GM23338 (cell line): ENCODE measurements at regions not wholly inside any gene's neighbourhood (a gene's known extent, or its start where the extent isn't known, plus 50 kb on each side); places are given as distances from the start of the nearest gene placed in this dataset.
"Not testable (repeated sequence)": the region's sequence is repeated elsewhere in the genome, so short reads cannot be mapped to it uniquely, and the experiment has no call there.

Experiments used
- ATAC-seq: fragments of 200-7000 bp; cut with Tn5 transposase; 3 replicates; pipeline ENCODE4 v1.9.1; 2020
- DNase-seq: peaks from one replicate; pipeline ENCODE4 v3.0.0-alpha.2; 2015; ENCODE audit warnings: low spot score
- H2AFZ ChIP-seq: fragments of 200-600 bp; sonication (generic); 2 replicates; pipeline ENCODE4 v1.8.0; 2016; ENCODE audit warnings: antibody characterized with exemption, mild to moderate bottlenecking, moderate library complexity
- H3F3A ChIP-seq: fragments of 200-600 bp; sonication (generic); replicated peaks from 2 replicates; pipeline ENCODE4 v1.8.0; 2017; ENCODE audit warnings: antibody characterized with exemption, mixed run types, low read depth
- H3K27ac ChIP-seq: fragments of 200-600 bp; sonication (generic); 2 replicates; pipeline ENCODE4 v1.6.1; 2016; ENCODE audit warnings: low read depth
- H3K27me3 ChIP-seq: fragments of 200-600 bp; sonication (generic); 2 replicates; pipeline ENCODE4 v1.8.0; 2016; ENCODE audit warnings: mild to moderate bottlenecking, mixed run types, moderate library complexity; ENCODE audit not compliant: insufficient read depth
- H3K36me3 ChIP-seq: fragments of 200-600 bp; sonication (generic); 2 replicates; pipeline ENCODE4 v1.8.0; 2016; ENCODE audit warnings: mild to moderate bottlenecking; ENCODE audit not compliant: insufficient read depth
- H3K4me1 ChIP-seq: fragments of 200-600 bp; sonication (generic); 2 replicates; pipeline ENCODE4 v1.8.0; 2016; ENCODE audit warnings: mild to moderate bottlenecking, moderate library complexity; ENCODE audit not compliant: insufficient read depth
- H3K4me2 ChIP-seq: fragments of 200-600 bp; sonication (generic); 2 replicates; pipeline ENCODE4 v1.7.1; 2017; ENCODE audit warnings: mixed run types
- H3K4me3 ChIP-seq: fragments of 200-600 bp; sonication (generic); 2 replicates; pipeline ENCODE4 v1.6.1; 2016; ENCODE audit warnings: mixed run types
- H3K79me2 ChIP-seq: fragments of 200-600 bp; sonication (generic); replicated peaks from 2 replicates; pipeline ENCODE4 v1.8.0; 2017; ENCODE audit warnings: mild to moderate bottlenecking; ENCODE audit not compliant: insufficient read depth
- H3K9me2 ChIP-seq: fragments of 200-600 bp; sonication (generic); 2 replicates; pipeline ENCODE4 v1.8.0; 2017; ENCODE audit not compliant: insufficient read depth
- H4K20me1 ChIP-seq: fragments of 200-600 bp; sonication (generic); replicated peaks from 2 replicates; pipeline ENCODE4 v1.8.0; 2017; ENCODE audit warnings: mild to moderate bottlenecking; ENCODE audit not compliant: insufficient read depth
- H3K27ac Mint-ChIP-seq: 2 replicates; pipeline ENCODE4 v1.8.0; 2020; ENCODE audit warnings: inconsistent platforms, mild to moderate bottlenecking, moderate library complexity, mixed read lengths
- H3K27me3 Mint-ChIP-seq: 3 replicates; pipeline ENCODE4 v1.8.0; 2022; ENCODE audit warnings: low read depth, mild to moderate bottlenecking, moderate library complexity, mixed read lengths, inconsistent platforms; ENCODE audit not compliant: insufficient read depth, poor library complexity
- H3K36me3 Mint-ChIP-seq: 3 replicates; pipeline ENCODE4 v1.8.0; 2021; ENCODE audit warnings: low read depth, mild to moderate bottlenecking, inconsistent platforms, moderate library complexity, mixed read lengths
- H3K4me1 Mint-ChIP-seq: 3 replicates; pipeline ENCODE4 v1.8.0; 2020; ENCODE audit warnings: mild to moderate bottlenecking, inconsistent platforms, mixed read lengths
- H3K4me3 Mint-ChIP-seq: 3 replicates; pipeline ENCODE4 v1.8.0; 2021; ENCODE audit warnings: moderate library complexity, mild to moderate bottlenecking, inconsistent platforms, mixed read lengths
- H3K9me3 Mint-ChIP-seq: 3 replicates; pipeline ENCODE4 v1.8.0; 2020; ENCODE audit warnings: moderate library complexity, mild to moderate bottlenecking, inconsistent platforms, mixed read lengths
- EZH2 ChIP-seq: fragments of 200-600 bp; sonication (generic); IDR thresholded peaks from one replicate; pipeline ENCODE4 v1.8.0; 2017; ENCODE audit warnings: antibody characterized with exemption, mild to moderate bottlenecking, low read depth; ENCODE audit not compliant: unreplicated experiment
- ZNF331 ChIP-seq: fragments of 250-450 bp; sonication (Bioruptor Pico); IDR thresholded peaks from 2 replicates; pipeline ENCODE4 v1.5.0; 2020; ENCODE audit warnings: low read depth, mild to moderate bottlenecking, moderate library complexity
- TF ChIP-seq, protein P1 (sequence below), 2 experiments: fragments of 200-600 bp in 1 of 2; sonication (generic) in 1 of 2; conservative IDR thresholded peaks; 2 replicates each; pipeline versions ENCODE4 v1.5.1 to v1.6.1; 2016 to 2017; ENCODE audit warnings: antibody characterized with exemption in 2 of 2, low read depth in 2 of 2, mild to moderate bottlenecking in 2 of 2, moderate library complexity in 1 of 2
- TF ChIP-seq, protein P2 (sequence below): IDR thresholded peaks from one replicate; pipeline ENCODE4 v1.6.1; 2018; ENCODE audit warnings: antibody characterized with exemption; ENCODE audit not compliant: unreplicated experiment

GRCh38 chr3:135655328-135655727, 310.2 kb upstream of the PPP2R3A start:
- H3K27me3 Mint-ChIP-seq: peaks cover 4% of the 10 kb centered on the region

DNA sequence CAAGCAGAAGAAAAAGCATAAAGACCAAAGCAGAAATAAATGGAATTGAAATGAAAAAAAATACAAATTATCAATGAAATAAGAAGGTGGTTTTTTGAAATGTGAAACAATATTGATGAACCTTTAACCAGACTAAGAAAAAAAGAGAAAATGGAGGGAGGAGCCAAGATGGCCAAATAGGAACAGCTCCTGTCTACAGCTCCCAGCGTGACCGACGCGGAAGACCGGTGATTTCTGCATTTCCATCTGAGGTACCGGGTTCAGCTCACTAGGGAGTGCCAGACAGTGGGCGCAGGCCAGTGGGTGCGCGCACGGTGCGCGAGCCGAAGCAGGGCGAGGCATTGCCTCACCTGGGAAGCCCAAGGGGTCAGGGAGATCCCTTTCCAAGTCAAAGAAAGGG, 307.1 kb upstream of the PPP2R3A start:
- Histone ChIP-seq H3K4me2 (peak overlapping the region; percentile 33; the same call in 1 of the 2 replicates), H2AFZ (peak overlapping the region; percentile 3; the same call in 1 of the 2 replicates), H3K4me3 (peak overlapping the region; percentile 34)

More at GRCh38 chr3:135655328-135655727, 310.2 kb upstream of the PPP2R3A start:
- no peak overlapping the region for H3K27ac ChIP-seq
- Mint-ChIP-seq H3K27ac (no peak overlapping the region), H3K4me3 (no peak overlapping the region), H3K36me3 (peaks cover 5% of the 10 kb centered on the region; the same call in 1 of the 3 replicates), H3K4me1 (peaks cover 9% of the 10 kb centered on the region; the same call in 2 of the 3 replicates), H3K9me3 (peaks cover 2% of the 10 kb centered on the region; the same call in 1 of the 3 replicates)
- H4K20me1 ChIP-seq: no peaks in the 10 kb centered on the region
- H3K4me2 ChIP-seq: no peak overlapping the region
- no peaks in the 10 kb centered on the region for H3K27me3 ChIP-seq
- ATAC-seq (no peak), DNase-seq (peak; percentile 5)
- no peaks in the 10 kb centered on the region for H3F3A ChIP-seq
- no peaks in the 10 kb centered on the region for H3K36me3 ChIP-seq
- H3K79me2 ChIP-seq: no peaks in the 10 kb centered on the region
- no peaks in the 10 kb centered on the region for H3K4me1 ChIP-seq
- no peak overlapping the region for H3K4me3 ChIP-seq
- peaks cover 10% of the 10 kb centered on the region; the same call in 1 of the 2 replicates for H3K9me2 ChIP-seq
- H2AFZ ChIP-seq: no peak overlapping the region
- no peak for TF ChIP-seq ZNF331 (CRISPR knock-in tag)
- TF ChIP-seq, protein P1, sequence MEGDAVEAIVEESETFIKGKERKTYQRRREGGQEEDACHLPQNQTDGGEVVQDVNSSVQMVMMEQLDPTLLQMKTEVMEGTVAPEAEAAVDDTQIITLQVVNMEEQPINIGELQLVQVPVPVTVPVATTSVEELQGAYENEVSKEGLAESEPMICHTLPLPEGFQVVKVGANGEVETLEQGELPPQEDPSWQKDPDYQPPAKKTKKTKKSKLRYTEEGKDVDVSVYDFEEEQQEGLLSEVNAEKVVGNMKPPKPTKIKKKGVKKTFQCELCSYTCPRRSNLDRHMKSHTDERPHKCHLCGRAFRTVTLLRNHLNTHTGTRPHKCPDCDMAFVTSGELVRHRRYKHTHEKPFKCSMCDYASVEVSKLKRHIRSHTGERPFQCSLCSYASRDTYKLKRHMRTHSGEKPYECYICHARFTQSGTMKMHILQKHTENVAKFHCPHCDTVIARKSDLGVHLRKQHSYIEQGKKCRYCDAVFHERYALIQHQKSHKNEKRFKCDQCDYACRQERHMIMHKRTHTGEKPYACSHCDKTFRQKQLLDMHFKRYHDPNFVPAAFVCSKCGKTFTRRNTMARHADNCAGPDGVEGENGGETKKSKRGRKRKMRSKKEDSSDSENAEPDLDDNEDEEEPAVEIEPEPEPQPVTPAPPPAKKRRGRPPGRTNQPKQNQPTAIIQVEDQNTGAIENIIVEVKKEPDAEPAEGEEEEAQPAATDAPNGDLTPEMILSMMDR (conservative IDR thresholded peaks at IDR 0.05; ENCODE audit: low read depth in 2 of 2): peak; percentile 31 to 57

GRCh38 chr3:135667061-135667460, 298.5 kb upstream of the PPP2R3A start:
- Histone ChIP-seq H3K4me1 (no peaks in the 10 kb centered on the region), H3K4me3 (no peak overlapping the region), H3K4me2 (no peak overlapping the region), H2AFZ (no peak overlapping the region), H3K27ac (no peak overlapping the region), H3K36me3 (no peaks in the 10 kb centered on the region), H4K20me1 (no peaks in the 10 kb centered on the region), H3K9me2 (peaks cover 3% of the 10 kb centered on the region; the same call in 1 of the 2 replicates), H3F3A (no peaks in the 10 kb centered on the region), H3K27me3 (no peaks in the 10 kb centered on the region), H3K79me2 (no peaks in the 10 kb centered on the region)
- DNase-seq (no peak), ATAC-seq (no peak)
- peaks cover 12% of the 10 kb centered on the region; the same call in 2 of the 3 replicates for H3K9me3 Mint-ChIP-seq
- no peak overlapping the region for H3K4me3 Mint-ChIP-seq
- no peaks in the 10 kb centered on the region; the same call in 1 of the 3 replicates for H3K36me3 Mint-ChIP-seq
- no peak overlapping the region for H3K27ac Mint-ChIP-seq
- H3K4me1 Mint-ChIP-seq: no peaks in the 10 kb centered on the region
- peaks cover 1% of the 10 kb centered on the region for H3K27me3 Mint-ChIP-seq
- no peak for TF ChIP-seq ZNF331 (CRISPR knock-in tag)
- TF ChIP-seq, protein P2, sequence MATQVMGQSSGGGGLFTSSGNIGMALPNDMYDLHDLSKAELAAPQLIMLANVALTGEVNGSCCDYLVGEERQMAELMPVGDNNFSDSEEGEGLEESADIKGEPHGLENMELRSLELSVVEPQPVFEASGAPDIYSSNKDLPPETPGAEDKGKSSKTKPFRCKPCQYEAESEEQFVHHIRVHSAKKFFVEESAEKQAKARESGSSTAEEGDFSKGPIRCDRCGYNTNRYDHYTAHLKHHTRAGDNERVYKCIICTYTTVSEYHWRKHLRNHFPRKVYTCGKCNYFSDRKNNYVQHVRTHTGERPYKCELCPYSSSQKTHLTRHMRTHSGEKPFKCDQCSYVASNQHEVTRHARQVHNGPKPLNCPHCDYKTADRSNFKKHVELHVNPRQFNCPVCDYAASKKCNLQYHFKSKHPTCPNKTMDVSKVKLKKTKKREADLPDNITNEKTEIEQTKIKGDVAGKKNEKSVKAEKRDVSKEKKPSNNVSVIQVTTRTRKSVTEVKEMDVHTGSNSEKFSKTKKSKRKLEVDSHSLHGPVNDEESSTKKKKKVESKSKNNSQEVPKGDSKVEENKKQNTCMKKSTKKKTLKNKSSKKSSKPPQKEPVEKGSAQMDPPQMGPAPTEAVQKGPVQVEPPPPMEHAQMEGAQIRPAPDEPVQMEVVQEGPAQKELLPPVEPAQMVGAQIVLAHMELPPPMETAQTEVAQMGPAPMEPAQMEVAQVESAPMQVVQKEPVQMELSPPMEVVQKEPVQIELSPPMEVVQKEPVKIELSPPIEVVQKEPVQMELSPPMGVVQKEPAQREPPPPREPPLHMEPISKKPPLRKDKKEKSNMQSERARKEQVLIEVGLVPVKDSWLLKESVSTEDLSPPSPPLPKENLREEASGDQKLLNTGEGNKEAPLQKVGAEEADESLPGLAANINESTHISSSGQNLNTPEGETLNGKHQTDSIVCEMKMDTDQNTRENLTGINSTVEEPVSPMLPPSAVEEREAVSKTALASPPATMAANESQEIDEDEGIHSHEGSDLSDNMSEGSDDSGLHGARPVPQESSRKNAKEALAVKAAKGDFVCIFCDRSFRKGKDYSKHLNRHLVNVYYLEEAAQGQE: no peak
- no peak for TF ChIP-seq EZH2

More for the DNA sequence above, 307.1 kb upstream of the PPP2R3A start:
- H3K36me3 Mint-ChIP-seq, H3K27me3 ChIP-seq, H3K79me2 ChIP-seq, H3K9me2 ChIP-seq, H3K36me3 ChIP-seq, H3K27ac Mint-ChIP-seq, ATAC-seq, H4K20me1 ChIP-seq, H3K27me3 Mint-ChIP-seq, H3K4me1 ChIP-seq, H3K27ac ChIP-seq, H3F3A ChIP-seq, H3K4me1 Mint-ChIP-seq, H3K9me3 Mint-ChIP-seq: not testable (repeated sequence)
- peak; percentile 36 for DNase-seq
- H3K4me3 Mint-ChIP-seq: peak overlapping the region; percentile 17
